ENCODE measurements at regions not wholly inside any gene's neighbourhood (a gene's known extent, or its start where the extent isn't known, plus 50 kb on each side); places are given as distances from the start of the nearest gene placed in this dataset.
"Not testable (repeated sequence)": the region's sequence is repeated elsewhere in the genome, so short reads cannot be mapped to it uniquely, and the experiment has no call there.

GRCh38 chr3:35849496-35849895 lies 210.2 kb downstream of the ARPP21 start:
- no peak for DNase-seq

GRCh38 chr3:35849963-35850362 lies 210.6 kb downstream of the ARPP21 start:
- no peak for DNase-seq

GRCh38 chr3:35857004-35857403 lies 217.7 kb downstream of the ARPP21 start:
- no peak for DNase-seq

GRCh38 chr3:35862057-35862456 lies 222.7 kb downstream of the ARPP21 start:
- no peak for DNase-seq

- DNase-seq: no peak
Measured at GRCh38 chr3:35864871-35865270, 225.5 kb downstream of the ARPP21 start.

- DNase-seq: no peak
Measured at GRCh38 chr3:35867791-35868190, 228.5 kb downstream of the ARPP21 start.

- DNase-seq: no peak
Measured at GRCh38 chr3:35871009-35871408, 231.7 kb downstream of the ARPP21 start.

- DNase-seq: no peak
Measured at GRCh38 chr3:35883929-35884328, 244.6 kb downstream of the ARPP21 start.

- DNase-seq: no peak
Measured at GRCh38 chr3:35894735-35895134, 255.4 kb downstream of the ARPP21 start.

GRCh38 chr3:35899245-35899644 lies 259.9 kb downstream of the ARPP21 start:
- DNase-seq: no peak

- DNase-seq: no peak
Measured at GRCh38 chr3:35900079-35900478, 260.8 kb downstream of the ARPP21 start.

- DNase-seq: peak; percentile 23
Measured at GRCh38 chr3:35908366-35909232, 269.3 kb downstream of the ARPP21 start.

- DNase-seq: no peak
Measured at GRCh38 chr3:35919160-35919559, 279.8 kb downstream of the ARPP21 start.

- no peak for DNase-seq
Measured at GRCh38 chr3:35921718-35922117, 282.4 kb downstream of the ARPP21 start.

GRCh38 chr3:35924070-35924469 lies 284.7 kb downstream of the ARPP21 start:
- DNase-seq: not testable (repeated sequence)

GRCh38 chr3:35927441-35927840 lies 288.1 kb downstream of the ARPP21 start:
- DNase-seq: no peak

- DNase-seq: no peak
Measured at GRCh38 chr3:35929158-35929557, 289.8 kb downstream of the ARPP21 start.

- DNase-seq: no peak
Measured at GRCh38 chr3:35931867-35932266, 292.5 kb downstream of the ARPP21 start.

- DNase-seq: no peak
Measured at GRCh38 chr3:35932995-35933394, 293.7 kb downstream of the ARPP21 start.

- no peak for DNase-seq
Measured at GRCh38 chr3:35936571-35936970, 297.2 kb downstream of the ARPP21 start.

- no peak for DNase-seq
Measured at GRCh38 chr3:35944926-35945710, 305.8 kb downstream of the ARPP21 start.

GRCh38 chr3:35946121-35946853 lies 307.0 kb downstream of the ARPP21 start:
- no peak for DNase-seq

- no peak for DNase-seq
Measured at GRCh38 chr3:35946854-35947515, 307.7 kb downstream of the ARPP21 start.

Data from CD4-positive, alpha-beta T cell treated with Interleukin-10 for 1 hour (primary cell).